Ovary (tissue), 3 donors: ENCODE measurements at regions not wholly inside any gene's neighbourhood (a gene's known extent, or its start where the extent isn't known, plus 50 kb on each side); places are given as distances from the start of the nearest gene placed in this dataset.

Source experiments
- CTCF ChIP-seq, 3 donors: fragments of 450-650 bp in 2 of 3; fragments of 200-600 bp in 1 of 3; IDR thresholded peaks; one replicate each; pipeline versions ENCODE4 v1.5.1 to v1.8.0; 2016 to 2022; ENCODE audit warnings: antibody characterized with exemption in 3 of 3, mild to moderate bottlenecking in 1 of 3
- EP300 ChIP-seq: sonication (generic); formaldehyde crosslinking; IDR thresholded peaks from one replicate; pipeline ENCODE4 v1.6.1; 2017; ENCODE audit warnings: antibody characterized with exemption
- donor health status: DM: no; HTN: no; CAD: no.

- TF ChIP-seq CTCF (IDR thresholded peaks at IDR 0.05): no peak
- TF ChIP-seq EP300: no peak
Measured at GRCh38 chr14:97349463-97349862, 552.3 kb downstream of the VRK1 start.
